Ishikawa (cell line): ENCODE measurements at regions not wholly inside any gene's neighbourhood (a gene's known extent, or its start where the extent isn't known, plus 50 kb on each side); places are given as distances from the start of the nearest gene placed in this dataset.

Experiments used
- CEBPB ChIP-seq: IDR thresholded peaks from 2 replicates; pipeline ENCODE4 v1.6.1; 2012
- CREB1 ChIP-seq: IDR thresholded peaks from 2 replicates; pipeline ENCODE4 v1.6.1; 2012; ENCODE audit warnings: low read depth
- EGR1 ChIP-seq: IDR thresholded peaks from 2 replicates; pipeline ENCODE4 v1.6.1; 2012
- EP300 ChIP-seq: IDR thresholded peaks from 2 replicates; pipeline ENCODE4 v1.6.1; 2012; ENCODE audit warnings: borderline replicate concordance
- FOXM1 ChIP-seq: IDR thresholded peaks from 2 replicates; pipeline ENCODE4 v1.6.1; 2012; ENCODE audit warnings: low read depth, borderline replicate concordance
- MAX ChIP-seq: IDR thresholded peaks from 2 replicates; pipeline ENCODE4 v1.6.1; 2012
- NFIC ChIP-seq: IDR thresholded peaks from 2 replicates; pipeline ENCODE4 v1.6.1; 2012
- RAD21 ChIP-seq: IDR thresholded peaks from 2 replicates; pipeline ENCODE4 v1.6.1; 2012; ENCODE audit warnings: low read depth
- REST ChIP-seq: IDR thresholded peaks from 2 replicates; pipeline ENCODE4 v1.6.1; 2012; ENCODE audit warnings: low read depth, mild to moderate bottlenecking
- TAF1 ChIP-seq: IDR thresholded peaks from 2 replicates; pipeline ENCODE4 v1.6.1; 2012; ENCODE audit warnings: low read depth, mild to moderate bottlenecking
- TCF12 ChIP-seq: IDR thresholded peaks from 2 replicates; pipeline ENCODE4 v1.6.1; 2012; ENCODE audit warnings: low read depth
- TEAD4 ChIP-seq: IDR thresholded peaks from 2 replicates; pipeline ENCODE4 v1.6.1; 2012
- USF1 ChIP-seq: IDR thresholded peaks from 2 replicates; pipeline ENCODE4 v1.6.1; 2012
- YY1 ChIP-seq: IDR thresholded peaks from 2 replicates; pipeline ENCODE4 v1.6.1; 2012; ENCODE audit warnings: low read depth
- ZBTB7A ChIP-seq: IDR thresholded peaks from 2 replicates; pipeline ENCODE4 v1.6.1; 2012; ENCODE audit warnings: low read depth

- TF ChIP-seq EP300 (no peak), RAD21 (peak; percentile 16; the same call in 1 of the 2 replicates)
Measured at GRCh38 chr2:150332383-150332782, 155.1 kb downstream of the RND3 start.

- no peak for TF ChIP-seq CREB1
- TF ChIP-seq EGR1: no peak
- TF ChIP-seq YY1: no peak
- no peak for TF ChIP-seq MAX
- TF ChIP-seq CEBPB: no peak
- TF ChIP-seq FOXM1: no peak
Measured at GRCh38 chr2:150327564-150328489, 159.6 kb downstream of the RND3 start.

- no peak for TF ChIP-seq EGR1
- no peak for TF ChIP-seq NFIC
- no peak for TF ChIP-seq EP300
- no peak for TF ChIP-seq TAF1
- no peak for TF ChIP-seq REST
- TF ChIP-seq YY1: no peak
- no peak for TF ChIP-seq USF1
- no peak for TF ChIP-seq CREB1
- no peak for TF ChIP-seq ZBTB7A
- TF ChIP-seq CEBPB: no peak
Measured at GRCh38 chr2:150325656-150326314, 161.7 kb downstream of the RND3 start.

GRCh38 chr2:150320608-150321007 lies 166.9 kb downstream of the RND3 start:
- TF ChIP-seq REST (no peak), TEAD4 (no peak), CREB1 (no peak), EP300 (no peak), TAF1 (no peak), TCF12 (no peak), RAD21 (no peak), CEBPB (no peak), ZBTB7A (no peak), FOXM1 (no peak), EGR1 (no peak), YY1 (no peak), MAX (no peak), NFIC (no peak), USF1 (no peak)

- no peak for TF ChIP-seq EP300
- no peak for TF ChIP-seq ZBTB7A
Measured at GRCh38 chr2:150319658-150320555, 167.6 kb downstream of the RND3 start.

GRCh38 chr2:150319085-150319484 lies 168.4 kb downstream of the RND3 start:
- TF ChIP-seq RAD21 (no peak), NFIC (no peak), TAF1 (no peak), CEBPB (no peak), EP300 (no peak), TCF12 (no peak), USF1 (no peak), FOXM1 (no peak)
